A673 (cell line): ENCODE measurements at regions not wholly inside any gene's neighbourhood (a gene's known extent, or its start where the extent isn't known, plus 50 kb on each side); places are given as distances from the start of the nearest gene placed in this dataset.

Source experiments
- BruUV-seq: library from RNA; stranded (reverse); fragments of 400-500 nt; replicated peaks from 2 replicates; lab custom pipeline; 2021; lab: Mats Ljungman, UMichigan
- CTCF ChIA-PET: fragments of 300-600 bp; sonication (Branson Sonifier 250); formaldehyde crosslinking; loops from one replicate; lab custom pipeline; 2022; ENCODE audit warnings: antibody characterized with exemption; lab: Charles Lee
- POLR2A ChIA-PET: fragments of 300-600 bp; sonication (Branson Sonifier 250); formaldehyde crosslinking; loops from one replicate; lab custom pipeline; 2022; ENCODE audit warnings: antibody characterized with exemption; ENCODE audit not compliant: low non-redundant PET; lab: Charles Lee
- DNase-seq: peaks from one replicate; pipeline ENCODE4 v3.0.0-alpha.2; 2015; ENCODE audit warnings: low spot score
- H3K27ac ChIP-seq: fragments of 200-600 bp; sonication (generic); 2 replicates; pipeline ENCODE4 v1.5.1; 2016; ENCODE audit warnings: mixed run types, low read depth, mild to moderate bottlenecking, mixed read lengths, antibody characterized with exemption, low read length; ENCODE audit not compliant: poor library complexity, severe bottlenecking
- H3K27me3 ChIP-seq: fragments of 200-600 bp; sonication (generic); replicated peaks from 2 replicates; pipeline ENCODE4 v1.6.1; 2017; ENCODE audit warnings: mixed run types, low read depth, mild to moderate bottlenecking, mixed read lengths, antibody characterized with exemption, low read length; ENCODE audit not compliant: insufficient read depth, poor library complexity
- H3K36me3 ChIP-seq: fragments of 200-600 bp; sonication (generic); 2 replicates; pipeline ENCODE4 v1.6.1; 2016; ENCODE audit warnings: mixed run types, mild to moderate bottlenecking, mixed read lengths, antibody characterized with exemption, low read length; ENCODE audit not compliant: insufficient read depth, poor library complexity, severe bottlenecking
- H3K4me1 ChIP-seq: fragments of 200-600 bp; sonication (generic); 2 replicates; pipeline ENCODE4 v1.6.1; 2017; ENCODE audit warnings: mixed run types, mild to moderate bottlenecking, mixed read lengths, antibody characterized with exemption, low read length; ENCODE audit not compliant: insufficient read depth, poor library complexity, severe bottlenecking
- H3K4me3 ChIP-seq: fragments of 200-600 bp; sonication (generic); 2 replicates; pipeline ENCODE4 v1.5.1; 2016; ENCODE audit warnings: low read depth, mixed run types, mild to moderate bottlenecking, mixed read lengths, low read length; ENCODE audit not compliant: poor library complexity, severe bottlenecking
- H3K9me3 ChIP-seq: fragments of 200-600 bp; sonication (generic); 2 replicates; pipeline ENCODE4 v1.6.1; 2016; ENCODE audit warnings: mixed run types, low read depth, mild to moderate bottlenecking, mixed read lengths, antibody characterized with exemption, low read length; ENCODE audit not compliant: poor library complexity, severe bottlenecking
- CTCF ChIP-seq: fragments of 300-800, 200-600 bp; sonication (generic); conservative IDR thresholded peaks from 2 replicates; pipeline ENCODE4 v1.5.1; 2017; ENCODE audit warnings: low read depth, mild to moderate bottlenecking, antibody characterized with exemption, low read length, moderate library complexity, mixed read lengths
- EZH2 ChIP-seq: fragments of 200-600 bp; sonication (generic); IDR thresholded peaks from 2 replicates; pipeline ENCODE4 v1.6.1; 2017; ENCODE audit warnings: borderline replicate concordance, low read depth, mild to moderate bottlenecking, mixed read lengths, antibody characterized with exemption, low read length; ENCODE audit not compliant: poor library complexity, severe bottlenecking
- intact Hi-C: fragments of 100-400 bp; cut with micrococcal nuclease; formaldehyde crosslinking; loops from one replicate; pipeline ENCODE4 v1.10.0; 2022; ENCODE audit not compliant: unreplicated experiment

- POLR2A ChIA-PET = no interaction called here
These were observed 80.4 kb downstream of the CTAGE1 start for GRCh38 chr18:22337306-22337705.

GRCh38 chr18:22336406-22336805, 81.3 kb downstream of the CTAGE1 start:
- Histone ChIP-seq H3K4me1 (no peaks in the 10 kb centered on the region), H3K4me3 (no peak overlapping the region), H3K27me3 (peaks cover 57% of the 10 kb centered on the region), H3K36me3 (no peaks in the 10 kb centered on the region), H3K27ac (no peak overlapping the region), H3K9me3 (no peaks in the 10 kb centered on the region)
- intact Hi-C loops = no loop called here
- POLR2A ChIA-PET = no interaction called here
- BruUV-seq = no TSS peak
- CTCF ChIA-PET = no interaction called here
- no peak for DNase-seq
- TF ChIP-seq CTCF = no peak
- no peak for TF ChIP-seq EZH2

More at GRCh38 chr18:22337306-22337705, 80.4 kb downstream of the CTAGE1 start:
- no peak for TF ChIP-seq CTCF
- TF ChIP-seq EZH2 = no peak
- no peak overlapping the region for H3K4me3 ChIP-seq
- H3K27me3 ChIP-seq = peaks cover 48% of the 10 kb centered on the region
- H3K36me3 ChIP-seq = no peaks in the 10 kb centered on the region
- no peaks in the 10 kb centered on the region for H3K4me1 ChIP-seq
- no peak overlapping the region for H3K27ac ChIP-seq
- H3K9me3 ChIP-seq = no peaks in the 10 kb centered on the region
- no TSS peak for BruUV-seq
- CTCF ChIA-PET = no interaction called here
- intact Hi-C loops = no loop called here
- no peak for DNase-seq

GRCh38 chr18:22335731-22336198, 82.0 kb downstream of the CTAGE1 start:
- Histone ChIP-seq H3K36me3 (no peaks in the 10 kb centered on the region), H3K9me3 (no peaks in the 10 kb centered on the region), H3K4me1 (no peaks in the 10 kb centered on the region), H3K27ac (no peak overlapping the region), H3K4me3 (no peak overlapping the region), H3K27me3 (peaks cover 64% of the 10 kb centered on the region)
- no peak for DNase-seq
- intact Hi-C loops = no loop called here
- ChIA-PET POLR2A (no interaction called here), CTCF (no interaction called here)
- TF ChIP-seq CTCF (no peak), EZH2 (no peak)
- BruUV-seq = no TSS peak
